TTC549 (cell line): ENCODE measurements at regions not wholly inside any gene's neighbourhood (a gene's known extent, or its start where the extent isn't known, plus 50 kb on each side); places are given as distances from the start of the nearest gene placed in this dataset.

Experiments used
- FAIRE-seq: peaks from 2 replicates; lab custom pipeline; 2012; peaks lifted over from hg19 to GRCh38; lab: Jason Lieb, UNC

- no peak for FAIRE-seq
Observed at GRCh38 chr16:54510685-54511221, 224.2 kb upstream of the IRX3 start.

DNA sequence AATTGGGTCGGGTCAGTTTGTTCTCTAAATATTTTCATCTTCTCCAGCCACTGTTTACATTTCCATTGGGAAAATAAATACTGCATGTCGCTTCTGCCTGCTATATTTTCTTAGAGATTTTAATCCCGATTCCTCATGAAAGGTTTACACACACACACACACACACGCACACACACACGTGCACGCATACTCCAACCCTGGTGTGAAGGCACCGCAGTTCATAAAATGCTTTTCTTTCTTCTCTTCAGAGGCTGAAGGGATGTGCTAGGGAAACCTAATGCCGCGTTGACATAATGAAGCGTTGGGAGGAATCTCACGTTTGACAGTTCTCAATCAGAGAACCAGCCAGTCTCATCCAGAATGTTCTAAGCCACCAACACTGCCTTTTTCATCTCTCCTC is 222.9 kb upstream of the IRX3 start:
- no peak for FAIRE-seq

DNA sequence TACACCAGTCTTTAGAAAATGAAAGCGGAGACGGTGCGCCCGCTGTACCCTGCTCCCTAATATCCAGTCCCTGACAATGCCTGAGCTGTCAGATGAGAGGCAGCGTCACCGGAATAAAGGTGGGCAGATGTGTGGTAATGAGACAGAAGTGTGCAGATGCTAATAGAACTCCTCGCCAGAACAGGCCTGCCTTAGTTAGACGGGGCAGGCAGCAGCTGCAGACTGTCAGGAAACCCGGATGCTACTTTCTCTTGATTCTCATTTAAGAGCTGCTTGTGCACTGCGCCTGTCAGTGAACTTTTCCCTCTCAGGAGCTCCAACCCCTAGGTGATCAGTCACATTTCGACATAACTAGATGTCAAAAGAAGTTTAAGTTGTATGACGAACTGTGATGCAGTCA is 221.8 kb upstream of the IRX3 start:
- FAIRE-seq = no peak

GRCh38 chr16:54506741-54507500 is 220.3 kb upstream of the IRX3 start:
- no peak for FAIRE-seq

- no peak for FAIRE-seq
Observed at GRCh38 chr16:54506214-54506580, 219.6 kb upstream of the IRX3 start.

DNA sequence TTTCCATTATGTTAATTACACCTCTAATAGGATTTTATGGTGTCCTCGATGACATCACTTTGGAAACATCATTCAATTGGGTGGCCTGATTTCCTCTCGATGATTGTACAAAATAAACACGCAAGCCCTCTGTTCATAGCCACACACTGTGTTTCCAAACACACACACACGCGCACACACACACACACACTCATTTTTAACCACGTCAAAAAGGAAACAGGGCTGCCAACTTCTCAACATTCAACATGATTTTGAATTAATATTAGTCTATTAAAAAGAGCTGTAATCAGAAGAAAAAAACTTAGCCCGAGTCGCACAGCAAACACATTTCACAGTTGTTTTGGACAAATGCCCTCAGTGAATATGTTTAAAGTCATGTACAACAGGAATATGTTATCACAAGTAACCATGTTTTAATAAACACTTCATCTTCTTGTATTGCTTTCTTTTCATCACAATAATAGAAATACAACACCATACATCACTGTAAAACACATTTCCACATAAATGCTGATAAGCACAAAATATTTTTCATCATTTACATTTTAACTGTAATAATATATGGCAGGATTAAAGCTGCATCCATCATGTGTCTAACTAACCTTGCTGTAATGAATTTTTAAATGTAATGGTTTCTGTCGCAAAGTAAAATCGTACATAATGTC is 219.1 kb upstream of the IRX3 start:
- FAIRE-seq = no peak

GRCh38 chr16:54504372-54504771 is 217.8 kb upstream of the IRX3 start:
- FAIRE-seq = no peak

- FAIRE-seq = no peak
Observed at GRCh38 chr16:54503856-54504219, 217.3 kb upstream of the IRX3 start.

DNA sequence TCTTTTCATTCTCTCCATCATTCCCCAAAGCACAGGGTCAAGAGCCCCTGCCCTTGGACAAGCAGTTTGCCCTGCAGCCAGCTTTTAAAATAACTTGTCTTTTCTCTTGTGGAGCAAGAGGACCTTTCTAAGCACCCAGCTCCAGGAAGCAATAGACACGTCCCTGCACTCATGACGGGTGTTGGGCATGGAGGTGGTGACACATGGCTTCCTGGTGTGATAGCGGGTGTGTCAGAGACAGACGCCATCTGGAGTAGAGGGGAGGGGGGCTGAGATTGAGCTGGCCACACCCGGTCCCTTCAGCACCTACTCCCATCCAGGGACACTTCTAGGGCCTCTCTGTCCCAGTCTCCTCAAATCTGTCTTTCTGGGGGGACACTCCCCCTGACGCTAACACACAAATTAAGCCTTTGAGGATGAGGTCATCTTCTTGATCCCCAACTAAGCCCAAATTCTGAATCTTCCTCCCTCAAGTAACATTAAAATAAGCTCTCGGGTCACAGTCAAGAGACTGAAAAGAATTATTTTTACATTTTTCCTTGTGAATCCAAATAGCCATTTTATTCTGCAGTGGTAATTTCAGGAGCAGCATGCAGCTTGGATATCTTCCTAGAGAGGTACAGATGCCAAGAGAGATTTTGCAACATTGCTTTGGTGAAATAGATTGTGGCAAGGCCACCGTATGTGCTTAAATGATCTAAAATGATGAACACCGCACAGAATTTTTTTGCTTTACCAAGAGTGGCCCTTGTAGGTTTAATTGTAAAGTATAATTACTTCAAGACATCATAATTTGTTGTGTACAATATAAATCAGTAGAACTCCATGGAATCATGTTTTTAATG is 216.6 kb upstream of the IRX3 start:
- no peak for FAIRE-seq

GRCh38 chr16:54501797-54502196 is 215.2 kb upstream of the IRX3 start:
- FAIRE-seq = no peak

- no peak for FAIRE-seq
Observed at GRCh38 chr16:54493594-54493993, 207.0 kb upstream of the IRX3 start.

- no peak for FAIRE-seq
Observed at GRCh38 chr16:54493061-54493460, 206.5 kb upstream of the IRX3 start.

DNA sequence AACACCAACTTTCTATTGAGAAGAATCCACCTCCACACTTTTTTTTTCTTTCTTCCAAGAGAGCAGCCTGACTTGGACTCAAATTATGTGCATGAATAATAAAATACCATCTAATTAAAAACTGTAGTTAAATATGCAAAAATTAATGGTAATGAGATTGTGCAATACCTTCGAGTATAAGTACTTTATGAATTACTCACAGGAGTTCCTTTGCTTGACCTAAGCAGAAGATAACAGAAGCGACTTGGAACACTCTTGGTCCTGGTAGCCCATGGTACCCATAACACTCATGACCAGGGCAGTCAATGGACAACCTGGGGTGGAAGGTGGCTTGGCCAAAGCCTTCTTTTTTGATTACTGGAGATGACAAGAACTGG is 203.5 kb upstream of the IRX3 start:
- FAIRE-seq = no peak

DNA sequence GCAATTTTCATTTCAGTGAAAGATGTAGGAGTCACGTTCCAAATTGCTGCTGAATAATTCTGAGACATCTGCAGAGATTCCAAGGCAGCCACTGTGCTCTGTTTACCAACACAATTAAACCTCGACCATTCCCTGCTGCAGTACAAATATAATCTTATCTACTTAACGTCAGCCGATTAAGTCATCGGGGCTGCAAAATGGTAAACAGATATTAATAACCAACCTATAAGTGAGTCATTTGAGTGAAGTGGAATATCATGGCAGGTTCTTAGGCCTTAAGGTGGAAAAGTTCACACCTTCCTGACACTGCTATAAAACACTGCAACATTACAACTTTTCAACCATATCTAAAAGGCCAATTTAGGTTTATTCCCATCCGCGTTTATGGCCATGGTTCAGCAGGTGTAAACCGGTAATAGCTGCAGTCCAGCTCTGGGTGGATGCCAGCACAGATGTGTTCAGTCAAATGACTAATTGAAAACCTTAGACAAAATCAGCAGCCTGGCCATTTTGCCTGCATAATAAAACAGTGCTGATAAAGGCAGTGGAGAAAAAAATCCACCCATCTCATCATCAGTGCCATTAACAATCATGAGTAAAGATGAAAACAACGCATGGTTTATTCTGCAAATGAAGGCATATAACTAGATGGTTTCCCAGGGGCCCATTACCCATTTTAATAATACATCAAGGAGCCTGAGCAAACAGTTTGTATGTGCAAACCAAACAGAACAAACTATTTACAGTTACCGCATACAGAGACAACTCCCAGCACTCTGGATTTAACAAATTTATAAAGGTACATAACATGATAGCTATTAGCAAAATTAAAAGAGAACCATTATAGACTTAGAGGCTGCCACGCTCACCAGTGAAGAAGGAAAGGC is 202.9 kb upstream of the IRX3 start:
- FAIRE-seq = no peak

DNA sequence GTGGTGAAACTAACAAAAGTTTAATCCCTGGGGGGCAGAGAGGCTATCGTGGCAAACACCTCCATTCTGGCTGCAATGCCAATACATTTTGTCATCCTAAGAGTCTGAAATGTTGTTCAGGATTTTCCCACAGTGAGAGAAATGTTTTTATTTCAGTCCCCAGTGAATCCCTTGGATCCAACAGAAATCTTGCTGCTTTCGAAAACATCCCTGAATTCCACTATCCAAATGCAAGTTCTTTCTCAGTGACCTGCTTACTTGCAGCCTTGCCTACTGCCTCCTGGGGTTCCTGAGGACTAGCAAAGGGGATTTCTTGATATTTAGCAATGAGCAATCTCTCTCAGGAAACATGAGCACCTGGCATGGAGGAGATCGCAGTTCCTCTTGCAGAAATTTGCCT is 202.1 kb upstream of the IRX3 start:
- FAIRE-seq = no peak

DNA sequence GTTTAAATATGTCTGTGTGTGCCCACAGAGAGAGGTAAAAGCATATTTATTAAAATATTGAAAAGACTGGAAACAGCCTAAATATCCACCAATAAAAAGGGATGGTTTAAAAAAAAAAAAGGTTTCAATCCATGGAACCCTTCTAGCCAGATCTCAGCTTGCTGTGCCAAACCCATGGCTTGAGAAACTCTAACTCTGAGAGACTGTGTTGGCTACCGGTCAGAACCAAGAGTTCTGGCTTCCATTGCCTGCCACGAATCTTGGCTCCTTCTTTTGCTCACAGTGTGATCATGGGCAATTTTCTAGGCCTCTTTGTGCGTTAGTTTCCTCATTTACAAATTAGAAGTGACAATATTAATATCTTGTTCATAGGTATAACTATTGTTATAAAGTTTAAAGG is 201.3 kb upstream of the IRX3 start:
- no peak for FAIRE-seq

DNA sequence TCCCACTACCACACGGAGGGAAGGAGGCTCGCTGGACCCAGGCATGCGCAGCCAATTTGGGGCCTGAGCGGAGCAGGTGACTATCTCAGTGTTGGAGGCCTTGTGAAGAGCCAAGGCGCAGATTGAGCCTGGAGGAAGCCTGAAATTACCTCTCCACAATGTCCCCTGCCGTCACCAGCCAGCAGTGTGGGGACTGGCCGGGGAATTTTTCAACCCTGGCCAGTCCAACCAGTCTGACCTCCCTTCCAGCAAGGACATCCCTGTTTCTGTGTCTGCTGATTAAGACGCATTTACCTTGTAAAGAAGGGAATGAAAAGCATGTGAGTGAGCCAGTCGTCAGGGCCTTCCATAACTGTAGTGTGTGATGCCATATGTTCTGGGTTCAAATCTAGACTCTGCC is 198.1 kb upstream of the IRX3 start:
- no peak for FAIRE-seq

DNA sequence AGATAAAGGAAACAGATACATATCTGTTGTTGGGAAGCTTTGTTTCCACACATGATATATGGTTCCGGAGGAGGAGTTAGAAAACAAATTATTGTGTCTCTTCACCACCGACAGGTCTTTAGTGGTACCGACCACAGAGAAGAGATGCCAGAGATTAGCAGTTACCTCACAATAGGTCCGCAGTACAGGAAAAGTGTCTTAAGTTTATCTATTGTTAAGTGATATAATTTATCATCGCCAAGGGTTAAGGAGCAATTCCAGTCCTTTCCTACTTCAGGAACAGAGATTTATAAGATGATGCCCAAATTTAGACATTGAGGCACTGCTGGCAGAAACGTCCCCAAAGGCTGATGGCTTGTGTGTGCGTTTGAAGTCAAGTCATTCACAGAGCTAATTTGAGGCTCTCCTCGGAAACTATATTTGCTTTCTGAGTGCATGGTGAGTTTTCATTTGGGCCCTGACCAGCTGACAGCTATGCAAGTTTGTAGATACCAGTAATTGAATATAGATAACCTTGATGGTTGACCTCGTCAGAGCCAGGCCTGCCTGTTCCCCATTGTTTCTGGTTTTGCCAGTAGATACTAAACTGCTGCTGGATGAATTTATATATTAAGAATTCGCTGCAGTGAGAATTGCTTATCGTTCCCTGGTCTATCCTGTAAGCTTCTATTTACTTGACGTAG is 196.4 kb upstream of the IRX3 start:
- no peak for FAIRE-seq

- FAIRE-seq = no peak
Observed at GRCh38 chr16:54480429-54480828, 193.8 kb upstream of the IRX3 start.

DNA sequence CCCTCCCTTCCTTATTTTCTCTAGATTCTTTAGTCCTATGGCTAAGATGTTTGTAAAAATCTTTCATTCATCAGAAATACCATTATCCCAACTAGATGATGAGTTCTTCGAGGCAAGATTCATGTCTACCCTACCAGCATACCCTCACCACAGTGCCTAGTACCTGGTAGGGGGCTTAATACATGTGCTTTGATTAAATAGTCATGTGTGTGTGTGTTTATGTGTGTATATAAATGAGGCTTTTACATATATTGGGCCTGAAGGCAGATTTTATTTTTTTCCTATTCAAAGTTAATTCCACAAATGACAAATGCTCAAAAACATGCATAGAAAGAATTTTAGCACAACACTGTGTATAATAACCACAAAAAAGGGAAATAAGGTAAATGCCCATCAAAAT is 193.0 kb upstream of the IRX3 start:
- no peak for FAIRE-seq

DNA sequence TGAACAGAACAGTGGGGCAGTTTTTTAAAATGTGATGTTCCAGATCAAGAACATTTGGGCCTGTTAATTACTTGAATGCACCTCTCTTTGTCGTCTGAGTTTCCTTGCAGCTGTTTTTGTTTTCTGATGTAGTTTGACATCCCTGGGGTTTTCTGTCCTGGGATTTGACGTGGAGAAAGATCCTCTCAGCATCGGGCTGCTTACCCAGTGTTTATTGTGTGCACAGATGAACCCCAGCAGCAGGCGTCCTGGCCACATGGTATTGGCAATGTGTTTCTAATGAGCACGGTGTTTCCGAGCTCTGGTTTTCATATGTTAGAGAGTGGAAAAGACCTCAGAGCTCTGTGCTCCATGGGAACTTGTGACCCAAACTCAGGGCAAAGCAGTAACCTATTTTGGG is 191.1 kb upstream of the IRX3 start:
- FAIRE-seq = no peak
